Upper lobe of right lung (tissue), 1 donor: ENCODE measurements at regions not wholly inside any gene's neighbourhood (a gene's known extent, or its start where the extent isn't known, plus 50 kb on each side); places are given as distances from the start of the nearest gene placed in this dataset.

Experiments
- ATAC-seq: fragments of 200-7000 bp; cut with Tn5 transposase; one replicate; pipeline ENCODE4 v1.9.1; 2020; ENCODE audit warnings: mild to moderate bottlenecking, moderate library complexity
- DNase-seq: peaks from one replicate; pipeline ENCODE4 v3.0.0-alpha.2; 2020
- H3K27ac ChIP-seq: fragments of 200-600 bp; one replicate; pipeline ENCODE4 v1.8.0; 2022
- H3K27me3 ChIP-seq: fragments of 200-600 bp; one replicate; pipeline ENCODE4 v1.8.0; 2022; ENCODE audit warnings: mild to moderate bottlenecking
- H3K36me3 ChIP-seq: fragments of 200-600 bp; one replicate; pipeline ENCODE4 v1.8.0; 2022
- H3K4me1 ChIP-seq: fragments of 200-600 bp; one replicate; pipeline ENCODE4 v1.8.0; 2022
- H3K4me3 ChIP-seq: fragments of 200-600 bp; one replicate; pipeline ENCODE4 v1.8.0; 2022; ENCODE audit warnings: mild to moderate bottlenecking
- H3K9me3 ChIP-seq: fragments of 200-600 bp; one replicate; pipeline ENCODE4 v1.8.0; 2022
- CTCF ChIP-seq: fragments of 200-600 bp; IDR thresholded peaks from one replicate; pipeline ENCODE4 v1.8.0; 2022; ENCODE audit warnings: antibody characterized with exemption
- intact Hi-C: fragments of 100-400 bp; cut with DNase I; formaldehyde crosslinking; loops from one replicate; pipeline ENCODE4 v1.11.0; 2022
- donor health status: DM: no; HTN: yes; CAD: no; lungs with severe emphysema.

DNA sequence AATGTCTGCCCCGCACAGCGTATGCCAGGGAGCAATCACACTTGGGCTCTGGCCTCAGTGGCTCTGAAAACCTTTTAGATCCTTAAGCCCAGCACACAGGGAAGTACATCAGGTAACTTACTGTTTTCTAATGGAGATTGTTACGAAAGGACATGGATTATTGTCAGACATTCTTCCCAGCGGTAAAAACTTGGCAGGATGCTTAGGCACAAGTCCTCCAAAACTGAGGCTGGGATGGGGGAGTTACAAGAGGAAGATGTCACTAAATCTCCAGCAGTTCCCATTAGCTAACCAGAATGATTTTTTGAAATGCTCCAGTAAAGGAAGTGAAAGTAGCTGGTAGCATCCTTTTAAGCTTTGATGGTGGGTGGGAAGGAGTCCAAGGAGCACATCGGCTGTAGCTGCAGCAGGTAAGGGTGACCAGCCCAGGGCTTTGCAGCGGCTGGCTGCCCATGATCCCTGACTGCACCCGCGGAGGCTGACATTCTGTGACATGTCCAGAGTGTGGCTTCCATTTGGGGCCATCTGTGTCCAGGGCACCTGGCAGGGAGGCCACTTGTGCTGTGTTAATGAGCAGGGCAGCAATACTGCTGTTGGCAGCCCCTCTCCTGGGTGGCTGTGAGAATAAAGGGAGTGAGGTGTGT lies 165.8 kb downstream of the GADD45G start:
- H3K36me3 ChIP-seq, result no peaks in the 10 kb centered on the region
- intact Hi-C loops, result no loop called here
- ATAC-seq (peak; percentile 52), DNase-seq (no peak)
- H3K27ac ChIP-seq, result no peak overlapping the region
- no peaks in the 10 kb centered on the region for H3K4me1 ChIP-seq
- no peaks in the 10 kb centered on the region for H3K9me3 ChIP-seq
- no peak for TF ChIP-seq CTCF
- H3K27me3 ChIP-seq, result no peaks in the 10 kb centered on the region
- H3K4me3 ChIP-seq, result no peak overlapping the region

- H3K4me3 ChIP-seq, result no peak overlapping the region
- no peak for TF ChIP-seq CTCF
- H3K36me3 ChIP-seq, result no peaks in the 10 kb centered on the region
- H3K9me3 ChIP-seq, result no peaks in the 10 kb centered on the region
- DNase-seq (no peak), ATAC-seq (no peak)
- no peaks in the 10 kb centered on the region for H3K4me1 ChIP-seq
- no peak overlapping the region for H3K27ac ChIP-seq
- intact Hi-C loops, result no loop called here
- no peaks in the 10 kb centered on the region for H3K27me3 ChIP-seq
These were observed 166.4 kb downstream of the GADD45G start for GRCh38 chr9:89771205-89771604.

DNA sequence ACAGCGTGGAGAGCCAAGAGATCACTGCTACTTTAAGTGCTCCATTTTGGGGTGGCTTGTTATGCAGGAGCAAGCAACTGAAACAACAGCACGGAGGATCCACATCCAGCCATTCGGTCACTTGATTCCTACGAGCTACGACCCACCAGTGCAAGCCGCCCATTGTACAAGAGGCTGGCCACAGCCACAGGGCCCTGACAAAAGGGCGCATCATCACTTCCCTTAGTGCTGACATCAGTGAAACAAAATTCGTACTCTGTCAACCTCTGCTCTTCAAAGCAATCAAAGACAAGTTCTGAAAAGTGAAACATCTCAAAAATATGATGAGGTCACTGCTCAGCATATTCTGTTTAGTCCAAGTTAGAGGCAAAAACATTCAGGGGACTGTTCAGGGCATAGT lies 168.4 kb downstream of the GADD45G start:
- Histone ChIP-seq H3K27me3 (no peaks in the 10 kb centered on the region), H3K36me3 (no peaks in the 10 kb centered on the region), H3K4me1 (no peaks in the 10 kb centered on the region), H3K4me3 (no peak overlapping the region), H3K9me3 (no peaks in the 10 kb centered on the region), H3K27ac (no peak overlapping the region)
- TF ChIP-seq CTCF, result no peak
- no peak for DNase-seq
- intact Hi-C loops, result no loop called here
- no peak for ATAC-seq

- intact Hi-C loops, result no loop called here
- no peaks in the 10 kb centered on the region for H3K4me1 ChIP-seq
- H3K4me3 ChIP-seq, result no peak overlapping the region
- TF ChIP-seq CTCF, result no peak
- ATAC-seq (no peak), DNase-seq (no peak)
- H3K27ac ChIP-seq, result no peak overlapping the region
- no peaks in the 10 kb centered on the region for H3K27me3 ChIP-seq
- no peaks in the 10 kb centered on the region for H3K9me3 ChIP-seq
- H3K36me3 ChIP-seq, result no peaks in the 10 kb centered on the region
These were observed 170.1 kb downstream of the GADD45G start for GRCh38 chr9:89774858-89775370.

DNA sequence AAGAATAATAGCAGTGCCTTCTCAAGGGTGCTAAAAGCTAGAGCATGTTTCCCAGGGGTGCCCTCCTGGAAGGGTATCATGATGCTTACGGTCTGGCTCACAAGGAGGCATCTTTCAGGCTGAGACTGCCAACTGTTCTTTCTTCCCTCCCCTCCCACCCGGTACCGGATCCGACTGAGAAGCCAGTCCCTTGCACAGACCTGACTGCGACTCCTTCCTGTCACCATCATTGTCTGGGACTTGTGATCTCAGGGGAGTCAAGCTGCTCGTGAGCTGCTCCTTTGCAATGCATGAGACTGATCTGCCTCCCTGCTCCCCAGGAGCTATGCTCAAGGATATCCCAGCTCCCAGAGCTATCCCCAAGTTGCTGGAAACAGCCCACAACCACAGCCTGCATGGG lies 170.8 kb downstream of the GADD45G start:
- intact Hi-C loops, result no loop called here

More for the DNA sequence above, 170.8 kb downstream of the GADD45G start:
- H3K4me3 ChIP-seq, result no peak overlapping the region
- H3K4me1 ChIP-seq, result no peaks in the 10 kb centered on the region
- DNase-seq (no peak), ATAC-seq (no peak)
- no peak overlapping the region for H3K27ac ChIP-seq
- no peak for TF ChIP-seq CTCF
- H3K9me3 ChIP-seq, result no peaks in the 10 kb centered on the region
- H3K27me3 ChIP-seq, result no peaks in the 10 kb centered on the region
- no peaks in the 10 kb centered on the region for H3K36me3 ChIP-seq
